ENCODE measurements at regions not wholly inside any gene's neighbourhood (a gene's known extent, or its start where the extent isn't known, plus 50 kb on each side); places are given as distances from the start of the nearest gene placed in this dataset.

DNA sequence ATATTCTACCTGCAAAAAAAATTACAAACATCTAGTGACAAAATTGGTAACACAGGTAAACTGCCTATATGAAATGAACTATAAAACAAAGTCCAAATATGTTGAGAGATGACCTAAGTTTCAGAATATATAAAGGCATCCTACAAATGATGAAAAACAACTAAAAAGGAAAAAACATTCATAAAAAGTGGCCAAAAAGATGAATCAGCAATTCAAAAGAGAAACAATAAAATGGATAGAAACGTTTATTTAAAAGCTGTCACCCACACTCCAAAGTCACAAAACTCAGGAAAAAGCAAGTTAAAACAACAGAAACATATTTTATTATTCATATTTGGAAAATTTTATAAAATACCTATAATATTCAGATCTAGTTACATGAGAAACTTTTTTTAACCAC is 106.5 kb upstream of the DCN start:
- peaks cover 9% of the 10 kb centered on the region for H3K4me1 Mint-ChIP-seq
- no peak for DNase-seq (ENCODE audit: low read depth, low spot score)
- no peaks in the 10 kb centered on the region for H3K27me3 Mint-ChIP-seq (ENCODE audit: low read depth)
- TF ChIP-seq, protein P1, sequence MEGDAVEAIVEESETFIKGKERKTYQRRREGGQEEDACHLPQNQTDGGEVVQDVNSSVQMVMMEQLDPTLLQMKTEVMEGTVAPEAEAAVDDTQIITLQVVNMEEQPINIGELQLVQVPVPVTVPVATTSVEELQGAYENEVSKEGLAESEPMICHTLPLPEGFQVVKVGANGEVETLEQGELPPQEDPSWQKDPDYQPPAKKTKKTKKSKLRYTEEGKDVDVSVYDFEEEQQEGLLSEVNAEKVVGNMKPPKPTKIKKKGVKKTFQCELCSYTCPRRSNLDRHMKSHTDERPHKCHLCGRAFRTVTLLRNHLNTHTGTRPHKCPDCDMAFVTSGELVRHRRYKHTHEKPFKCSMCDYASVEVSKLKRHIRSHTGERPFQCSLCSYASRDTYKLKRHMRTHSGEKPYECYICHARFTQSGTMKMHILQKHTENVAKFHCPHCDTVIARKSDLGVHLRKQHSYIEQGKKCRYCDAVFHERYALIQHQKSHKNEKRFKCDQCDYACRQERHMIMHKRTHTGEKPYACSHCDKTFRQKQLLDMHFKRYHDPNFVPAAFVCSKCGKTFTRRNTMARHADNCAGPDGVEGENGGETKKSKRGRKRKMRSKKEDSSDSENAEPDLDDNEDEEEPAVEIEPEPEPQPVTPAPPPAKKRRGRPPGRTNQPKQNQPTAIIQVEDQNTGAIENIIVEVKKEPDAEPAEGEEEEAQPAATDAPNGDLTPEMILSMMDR (conservative IDR thresholded peaks at IDR 0.05), result no peak
- peaks cover 2% of the 10 kb centered on the region for H3K9me3 Mint-ChIP-seq
- no peaks in the 10 kb centered on the region for H3K36me3 Mint-ChIP-seq (ENCODE audit: low read depth)
- H3K27ac Mint-ChIP-seq (ENCODE audit: unreplicated experiment), result no peak overlapping the region
- no peak overlapping the region for H3K4me3 Mint-ChIP-seq

DNA sequence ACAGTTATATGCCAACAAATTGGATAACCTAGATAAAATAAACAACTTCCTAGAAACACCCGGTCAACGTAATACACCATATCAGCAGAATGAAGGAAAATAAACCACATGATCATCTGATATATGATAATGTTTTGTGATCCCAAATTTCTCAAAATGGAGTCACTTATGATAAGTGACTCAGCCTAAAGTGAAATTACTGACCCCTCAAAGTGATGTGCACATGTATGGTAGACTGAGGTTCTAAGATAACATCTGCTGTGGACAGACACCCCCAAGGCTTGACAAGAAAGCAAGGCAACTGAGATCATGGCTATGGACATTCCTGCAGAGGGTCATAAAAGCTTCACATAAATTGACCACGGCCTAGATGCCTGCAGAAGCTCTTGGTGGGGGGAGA is 105.1 kb upstream of the DCN start:
- TF ChIP-seq, protein P1 (conservative IDR thresholded peaks at IDR 0.05), result no peak
- H3K36me3 Mint-ChIP-seq (ENCODE audit: low read depth), result no peaks in the 10 kb centered on the region
- H3K27ac Mint-ChIP-seq (ENCODE audit: unreplicated experiment), result no peak overlapping the region
- peaks cover 9% of the 10 kb centered on the region for H3K4me1 Mint-ChIP-seq
- DNase-seq (ENCODE audit: low read depth, low spot score), result no peak
- no peak overlapping the region for H3K4me3 Mint-ChIP-seq
- H3K27me3 Mint-ChIP-seq (ENCODE audit: low read depth), result no peaks in the 10 kb centered on the region
- H3K9me3 Mint-ChIP-seq, result peaks cover 2% of the 10 kb centered on the region

DNA sequence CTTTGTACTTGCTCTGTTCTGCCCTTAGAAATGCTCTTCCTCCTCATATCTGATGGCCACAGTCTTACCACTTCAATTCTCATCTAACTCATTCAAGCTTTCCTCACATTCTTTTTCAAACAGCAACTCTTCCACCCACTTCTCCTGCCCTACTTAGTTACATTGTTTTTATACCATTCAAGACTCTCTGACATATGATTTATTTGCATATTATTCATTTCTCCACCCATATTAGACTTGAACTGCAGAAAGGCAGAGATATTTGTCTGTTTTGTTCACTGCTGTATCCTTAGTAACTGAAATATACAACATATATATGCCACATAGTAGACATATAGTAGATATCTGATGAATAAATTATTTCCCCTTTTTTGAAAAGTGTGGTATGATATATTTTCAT is 95.5 kb upstream of the DCN start:
- Mint-ChIP-seq H3K36me3 (ENCODE audit: low read depth) (no peaks in the 10 kb centered on the region), H3K27me3 (ENCODE audit: low read depth) (no peaks in the 10 kb centered on the region), H3K27ac (ENCODE audit: unreplicated experiment) (no peak overlapping the region), H3K4me1 (no peaks in the 10 kb centered on the region), H3K9me3 (peaks cover 4% of the 10 kb centered on the region), H3K4me3 (no peak overlapping the region)
- no peak for DNase-seq (ENCODE audit: low read depth, low spot score)
- TF ChIP-seq, protein P1 (conservative IDR thresholded peaks at IDR 0.05), result no peak

DNA sequence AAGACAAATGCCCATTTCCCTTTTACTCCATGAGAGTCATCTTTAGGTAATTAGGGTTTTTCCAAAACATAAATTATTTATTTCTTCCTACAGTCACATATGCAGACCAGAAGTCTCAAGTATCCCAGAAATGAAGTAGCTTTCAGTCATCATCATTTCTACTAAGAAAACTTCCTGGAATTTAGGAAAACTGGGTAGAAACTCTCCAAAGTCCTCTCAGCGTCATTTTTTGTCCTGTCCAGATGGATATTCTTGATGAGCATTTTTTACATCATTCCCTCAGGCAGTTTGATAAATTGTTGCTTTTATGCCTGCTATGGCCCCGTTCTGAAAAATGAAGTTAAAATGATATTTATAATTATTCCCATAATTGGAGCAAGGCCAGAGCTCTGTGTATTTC is 93.9 kb upstream of the DCN start:
- Mint-ChIP-seq H3K4me3 (no peak overlapping the region), H3K27me3 (ENCODE audit: low read depth) (no peaks in the 10 kb centered on the region), H3K9me3 (no peaks in the 10 kb centered on the region), H3K4me1 (peaks cover 7% of the 10 kb centered on the region), H3K36me3 (ENCODE audit: low read depth) (no peaks in the 10 kb centered on the region), H3K27ac (ENCODE audit: unreplicated experiment) (no peak overlapping the region)
- TF ChIP-seq, protein P1 (conservative IDR thresholded peaks at IDR 0.05), result no peak
- DNase-seq (ENCODE audit: low read depth, low spot score), result no peak

DNA sequence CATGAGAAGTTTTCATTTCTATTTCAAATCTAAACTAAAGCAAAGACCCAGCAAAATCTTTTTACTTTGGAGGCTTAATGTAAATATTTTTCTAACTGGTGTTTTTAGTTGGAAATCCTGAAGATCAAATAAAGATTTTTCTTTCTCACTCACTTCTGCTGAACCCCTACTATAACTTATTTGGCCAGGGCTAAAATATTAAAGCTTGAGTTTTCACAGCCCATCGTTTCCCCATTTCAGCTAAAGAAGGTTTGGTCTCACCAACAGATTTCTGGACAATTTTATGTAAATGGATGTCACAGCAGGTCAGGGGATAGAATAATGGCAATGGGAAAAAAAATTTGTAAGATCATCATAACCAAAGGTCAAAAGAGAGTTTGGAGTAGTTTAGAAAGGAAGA is 92.7 kb upstream of the DCN start:
- H3K27me3 Mint-ChIP-seq (ENCODE audit: low read depth), result no peaks in the 10 kb centered on the region
- H3K27ac Mint-ChIP-seq (ENCODE audit: unreplicated experiment), result no peak overlapping the region
- H3K36me3 Mint-ChIP-seq (ENCODE audit: low read depth), result no peaks in the 10 kb centered on the region
- H3K4me3 Mint-ChIP-seq, result no peak overlapping the region
- TF ChIP-seq, protein P1 (conservative IDR thresholded peaks at IDR 0.05), result no peak
- no peaks in the 10 kb centered on the region for H3K9me3 Mint-ChIP-seq
- DNase-seq (ENCODE audit: low read depth, low spot score), result no peak
- peaks cover 7% of the 10 kb centered on the region for H3K4me1 Mint-ChIP-seq

DNA sequence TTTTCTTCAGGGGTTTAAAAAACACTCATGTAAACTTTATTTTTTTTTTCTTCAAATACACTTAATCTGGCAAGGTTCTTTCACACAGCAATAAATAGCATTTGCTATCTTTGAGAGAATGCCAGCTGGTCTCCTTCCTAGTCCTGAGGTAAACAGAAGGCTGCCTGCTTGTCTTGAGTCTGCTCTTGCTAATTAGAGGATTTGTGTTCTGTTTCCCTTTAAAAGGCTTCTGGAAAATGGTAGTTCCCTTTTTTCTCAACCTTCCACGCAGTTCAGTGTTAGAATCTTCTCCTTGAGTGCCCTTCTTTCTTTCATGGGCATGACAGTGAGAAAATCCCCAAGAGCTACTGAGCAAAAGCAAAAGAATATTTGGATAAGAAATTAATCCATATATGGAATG is 92.3 kb upstream of the DCN start:
- DNase-seq (ENCODE audit: low read depth, low spot score), result no peak
- Mint-ChIP-seq H3K27ac (ENCODE audit: unreplicated experiment) (no peak overlapping the region), H3K27me3 (ENCODE audit: low read depth) (no peaks in the 10 kb centered on the region), H3K36me3 (ENCODE audit: low read depth) (no peaks in the 10 kb centered on the region), H3K9me3 (no peaks in the 10 kb centered on the region), H3K4me3 (no peak overlapping the region), H3K4me1 (peaks cover 7% of the 10 kb centered on the region)
- TF ChIP-seq, protein P1 (conservative IDR thresholded peaks at IDR 0.05), result no peak
